Adrenal gland (tissue), 9 donors: ENCODE measurements at regions not wholly inside any gene's neighbourhood (a gene's known extent, or its start where the extent isn't known, plus 50 kb on each side); places are given as distances from the start of the nearest gene placed in this dataset.

ENCODE experiments used
- DNase-seq, 7 donors: peaks; one replicate each; pipeline ENCODE4 v3.0.0-alpha.2; 2019 to 2020
- H3K27ac ChIP-seq, 5 donors: fragments of 200-600 bp; sonication (generic) in 4 of 5; 1 replicate in 3 of 5; 2 replicates in 2 of 5; pipeline versions ENCODE4 v1.5.1 to v1.8.0; 2016 to 2020; ENCODE audit warnings: mild to moderate bottlenecking in 1 of 5
- H3K27me3 ChIP-seq: fragments of 200-600 bp; 2 replicates; pipeline ENCODE4 v1.8.0; 2021
- H3K36me3 ChIP-seq, 2 donors: fragments of 200-600 bp; replicated peaks in 1 of 2; 1 replicate in 1 of 2; 2 replicates in 1 of 2; pipeline versions ENCODE4 v1.5.1 to v1.8.0; 2018 to 2022
- H3K4me1 ChIP-seq, 2 donors: fragments of 200-600 bp; replicated peaks in 1 of 2; 1 replicate in 1 of 2; 2 replicates in 1 of 2; pipeline versions ENCODE4 v1.5.1 to v1.8.0; 2018 to 2021
- H3K4me3 ChIP-seq, 4 donors: fragments of 200-600 bp; sonication (generic) in 3 of 4; one replicate each; pipeline ENCODE4 v1.5.1; 2016 to 2018
- H3K9me3 ChIP-seq, 3 donors: fragments of 200-600 bp; sonication (generic) in 1 of 3; replicated peaks in 1 of 3; 1 replicate in 2 of 3; 2 replicates in 1 of 3; pipeline versions ENCODE4 v1.5.1 to v1.8.0; 2016 to 2021
- POLR2A ChIP-seq, 2 donors: fragments of 450-650 bp; IDR thresholded peaks; one replicate each; pipeline ENCODE4 v1.6.1; 2017; ENCODE audit warnings: antibody characterized with exemption in 2 of 2, mild to moderate bottlenecking in 2 of 2, moderate library complexity in 1 of 2
- WGBS, 4 donors: extraction: QIAGEN DNeasy Blood & Tissue Kit in 2 of 4; methylation state at CpG; one replicate each; pipeline versions ENCODE4 v1.1.5 to v1.1.7; 2013 to 2017; 5-methylcytosine and 5-hydroxymethylcytosine counted together
- intact Hi-C, 2 donors: fragments of 100-400 bp; cut with DNase I; formaldehyde crosslinking; loops; one replicate each; pipeline versions ENCODE4 v1.14.1 to v1.15.0; 2022 to 2023
- TF ChIP-seq, protein P1 (sequence below), 6 experiments: fragments of 450-650 bp in 4 of 6; fragments of 200-600 bp in 2 of 6; sonication (generic) in 1 of 6; IDR thresholded peaks; 1 replicate in 5 of 6; 2 replicates in 1 of 6; pipeline versions ENCODE4 v1.5.1 to v1.8.0; 2016 to 2021; ENCODE audit warnings: antibody characterized with exemption in 6 of 6, mild to moderate bottlenecking in 2 of 6, moderate library complexity in 1 of 6
- donor health status: healthy with polysubstance abuse.
- donor health status: Bipolar disorder and iron deficiency.
- donor health status: DM: yes; HTN: yes; CAD: no.
- donor health status: DM: no; HTN: no; CAD: no.
- donor health status: DM: no; HTN: no; CAD: no.

DNA sequence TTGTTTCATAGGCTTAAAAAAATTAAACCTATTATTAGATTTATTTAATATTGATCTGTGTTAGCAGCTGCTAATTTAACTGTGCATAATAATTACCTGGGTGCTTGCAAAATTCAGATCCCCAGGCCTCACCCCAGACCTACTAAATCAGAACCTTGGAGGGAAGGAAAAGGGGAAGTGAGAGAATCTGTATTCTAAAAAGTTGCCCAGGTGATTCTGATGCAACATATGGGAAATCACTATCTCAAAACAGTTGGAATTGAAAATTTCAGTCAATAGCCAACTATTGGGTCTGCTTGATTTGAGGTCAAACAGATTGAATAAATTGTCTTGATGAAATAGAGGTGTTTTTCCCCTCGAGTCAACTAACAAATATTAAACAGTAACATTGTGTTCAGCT lies 538.5 kb upstream of the ADAMTS9 start:
- TF ChIP-seq, protein P1, sequence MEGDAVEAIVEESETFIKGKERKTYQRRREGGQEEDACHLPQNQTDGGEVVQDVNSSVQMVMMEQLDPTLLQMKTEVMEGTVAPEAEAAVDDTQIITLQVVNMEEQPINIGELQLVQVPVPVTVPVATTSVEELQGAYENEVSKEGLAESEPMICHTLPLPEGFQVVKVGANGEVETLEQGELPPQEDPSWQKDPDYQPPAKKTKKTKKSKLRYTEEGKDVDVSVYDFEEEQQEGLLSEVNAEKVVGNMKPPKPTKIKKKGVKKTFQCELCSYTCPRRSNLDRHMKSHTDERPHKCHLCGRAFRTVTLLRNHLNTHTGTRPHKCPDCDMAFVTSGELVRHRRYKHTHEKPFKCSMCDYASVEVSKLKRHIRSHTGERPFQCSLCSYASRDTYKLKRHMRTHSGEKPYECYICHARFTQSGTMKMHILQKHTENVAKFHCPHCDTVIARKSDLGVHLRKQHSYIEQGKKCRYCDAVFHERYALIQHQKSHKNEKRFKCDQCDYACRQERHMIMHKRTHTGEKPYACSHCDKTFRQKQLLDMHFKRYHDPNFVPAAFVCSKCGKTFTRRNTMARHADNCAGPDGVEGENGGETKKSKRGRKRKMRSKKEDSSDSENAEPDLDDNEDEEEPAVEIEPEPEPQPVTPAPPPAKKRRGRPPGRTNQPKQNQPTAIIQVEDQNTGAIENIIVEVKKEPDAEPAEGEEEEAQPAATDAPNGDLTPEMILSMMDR (IDR thresholded peaks at IDR 0.05) = no peak
- TF ChIP-seq POLR2A (IDR thresholded peaks at IDR 0.05) = no peak
- Histone ChIP-seq H3K9me3 (no peaks in the 10 kb centered on the region), H3K27ac (no peak overlapping the region), H3K36me3 (no peaks in the 10 kb centered on the region), H3K4me1 (no peaks in the 10 kb centered on the region), H3K27me3 (no peaks in the 10 kb centered on the region), H3K4me3 (no peak overlapping the region)
- DNase-seq = no peak
- WGBS, 4 donors = 62 to 72% (median 67%) methylated on average over 1 of the region's 1 CpG
- intact Hi-C loops = no loop called here

GRCh38 chr3:65210026-65210814 lies 522.4 kb upstream of the ADAMTS9 start:
- H3K9me3 ChIP-seq = no peaks in the 10 kb centered on the region
- H3K36me3 ChIP-seq = no peaks in the 10 kb centered on the region
- no peak for DNase-seq
- H3K4me1 ChIP-seq = no peaks in the 10 kb centered on the region
- no peak overlapping the region for H3K4me3 ChIP-seq
- H3K27me3 ChIP-seq = no peaks in the 10 kb centered on the region
- TF ChIP-seq, protein P1 (IDR thresholded peaks at IDR 0.05) = no peak
- no peak for TF ChIP-seq POLR2A (IDR thresholded peaks at IDR 0.05)
- no peak overlapping the region for H3K27ac ChIP-seq
- intact Hi-C loops = no loop called here
- WGBS, 4 donors = 33 to 71% (median 54%) methylated on average over 1 of the region's 1 CpG

- H3K36me3 ChIP-seq = no peaks in the 10 kb centered on the region
- no peaks in the 10 kb centered on the region for H3K27me3 ChIP-seq
- 87 to 91% (median 90%) methylated on average over 2 of the region's 2 CpGs for WGBS, 4 donors
- no peak overlapping the region for H3K27ac ChIP-seq
- no peaks in the 10 kb centered on the region for H3K9me3 ChIP-seq
- intact Hi-C loops = no loop called here
- TF ChIP-seq, protein P1 (IDR thresholded peaks at IDR 0.05) = no peak
- TF ChIP-seq POLR2A (IDR thresholded peaks at IDR 0.05) = no peak
- no peak for DNase-seq
- H3K4me1 ChIP-seq = no peaks in the 10 kb centered on the region
- H3K4me3 ChIP-seq = no peak overlapping the region
Measured at GRCh38 chr3:65202395-65202794, 514.6 kb upstream of the ADAMTS9 start.

DNA sequence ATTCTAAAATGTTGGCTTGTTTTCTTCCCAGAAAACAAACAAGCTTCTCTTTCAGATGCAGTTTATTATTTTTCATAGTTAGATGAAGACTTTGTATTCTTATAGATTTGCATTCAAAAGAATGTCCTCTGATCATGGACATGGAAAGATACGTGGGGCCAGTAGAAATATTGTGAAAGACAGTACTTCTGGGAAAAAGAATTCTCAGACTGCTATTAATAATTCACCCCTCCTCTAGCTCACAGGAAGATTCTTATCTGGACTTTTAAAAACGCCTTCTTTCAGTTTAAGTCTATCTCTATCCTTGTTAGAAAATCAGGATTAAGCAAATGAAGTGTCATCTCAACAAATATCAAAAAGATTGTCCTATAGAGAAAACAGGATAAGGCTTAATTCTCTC lies 514.1 kb upstream of the ADAMTS9 start:
- no peak for DNase-seq
- Histone ChIP-seq H3K4me1 (no peaks in the 10 kb centered on the region), H3K4me3 (no peak overlapping the region), H3K27me3 (no peaks in the 10 kb centered on the region), H3K27ac (no peak overlapping the region), H3K9me3 (no peaks in the 10 kb centered on the region), H3K36me3 (no peaks in the 10 kb centered on the region)
- TF ChIP-seq, protein P1 (IDR thresholded peaks at IDR 0.05) = no peak
- no peak for TF ChIP-seq POLR2A (IDR thresholded peaks at IDR 0.05)
- whole genome bisulfite sequencing, 4 donors = 44 to 51% (median 50%) methylated on average over 2 of the region's 2 CpGs
- intact Hi-C loops = no loop called here
